WTC11 (cell line): ENCODE measurements at regions not wholly inside any gene's neighbourhood (a gene's known extent, or its start where the extent isn't known, plus 50 kb on each side); places are given as distances from the start of the nearest gene placed in this dataset.
"Not testable (repeated sequence)": the region's sequence is repeated elsewhere in the genome, so short reads cannot be mapped to it uniquely, and the experiment has no call there.

Experiments used
- ATAC-seq: fragments of 200-7000 bp; cut with Tn5 transposase; 2 replicates; pipeline ENCODE4 v1.10.0; 2021; ENCODE audit warnings: mild to moderate bottlenecking, moderate library complexity
- CTCF ChIA-PET: fragments of 300-600 bp; sonication (Branson Sonifier 250); formaldehyde crosslinking; loops from one replicate; lab custom pipeline; 2021; ENCODE audit warnings: antibody characterized with exemption; lab: Charles Lee
- POLR2A ChIA-PET: fragments of 350-600 bp; sonication (Branson Sonifier 250); formaldehyde crosslinking; loops from one replicate; lab custom pipeline; 2021; ENCODE audit warnings: antibody characterized with exemption; lab: Charles Lee
- DNase-seq: peaks from one replicate; pipeline ENCODE4 v3.0.0; 2021; ENCODE audit warnings: low spot score
- H3K27ac Mint-ChIP-seq: 2 replicates; pipeline ENCODE4 v1.8.0; 2021; ENCODE audit warnings: mixed read lengths
- H3K27me3 Mint-ChIP-seq: 2 replicates; pipeline ENCODE4 v1.8.0; 2021; ENCODE audit warnings: low read depth, mild to moderate bottlenecking, moderate library complexity, mixed read lengths
- H3K36me3 Mint-ChIP-seq: 2 replicates; pipeline ENCODE4 v1.8.0; 2021; ENCODE audit warnings: mixed read lengths
- H3K4me1 Mint-ChIP-seq: 2 replicates; pipeline ENCODE4 v1.8.0; 2022; ENCODE audit warnings: mixed read lengths
- H3K4me3 Mint-ChIP-seq: 2 replicates; pipeline ENCODE4 v1.8.0; 2021; ENCODE audit warnings: mild to moderate bottlenecking, moderate library complexity, mixed read lengths
- H3K9me3 Mint-ChIP-seq: 2 replicates; pipeline ENCODE4 v1.8.0; 2021; ENCODE audit warnings: mixed read lengths
- CDX4 ChIP-seq: fragments of 250-450 bp; sonication (Bioruptor Pico); IDR thresholded peaks from 2 replicates; pipeline ENCODE4 v1.9.0; 2021; ENCODE audit warnings: moderate library complexity, mild to moderate bottlenecking, inconsistent platforms, borderline replicate concordance
- E2F5 ChIP-seq: sonication (generic); formaldehyde crosslinking; IDR thresholded peaks from 2 replicates; pipeline ENCODE4 v1.8.1; 2022; ENCODE audit warnings: mild to moderate bottlenecking, moderate library complexity, missing genetic modification reagents
- ELF4 ChIP-seq: sonication (generic); formaldehyde crosslinking; IDR thresholded peaks from 2 replicates; pipeline ENCODE4 v1.8.1; 2022; ENCODE audit warnings: low read depth, mild to moderate bottlenecking, moderate library complexity, missing genetic modification reagents
- FOXP1 ChIP-seq: sonication (generic); formaldehyde crosslinking; IDR thresholded peaks from 2 replicates; pipeline ENCODE4 v1.8.0; 2022; ENCODE audit warnings: missing genetic modification reagents, mild to moderate bottlenecking, moderate library complexity, borderline replicate concordance
- HMGXB4 ChIP-seq: sonication (generic); formaldehyde crosslinking; IDR thresholded peaks from 2 replicates; pipeline ENCODE4 v1.8.1; 2023; ENCODE audit warnings: mild to moderate bottlenecking, moderate library complexity, missing genetic modification reagents
- MYBL2 ChIP-seq: sonication (generic); formaldehyde crosslinking; IDR thresholded peaks from 2 replicates; pipeline ENCODE4 v1.8.1; 2023; ENCODE audit warnings: mild to moderate bottlenecking, moderate library complexity, missing genetic modification reagents
- NFATC4 ChIP-seq: fragments of 250-450 bp; sonication (Bioruptor Pico); IDR thresholded peaks from 2 replicates; pipeline ENCODE4 v1.9.0; 2021; ENCODE audit warnings: mild to moderate bottlenecking
- NR2C2 ChIP-seq: sonication (generic); formaldehyde crosslinking; IDR thresholded peaks from 2 replicates; pipeline ENCODE4 v1.8.0; 2022; ENCODE audit warnings: mild to moderate bottlenecking, missing genetic modification reagents
- NR3C1 ChIP-seq: sonication (generic); formaldehyde crosslinking; conservative IDR thresholded peaks from 2 replicates; pipeline ENCODE4 v1.8.1; 2023; ENCODE audit warnings: low read depth, mild to moderate bottlenecking, missing genetic modification reagents
- OVOL2 ChIP-seq: fragments of 250-450 bp; sonication (Bioruptor Pico); IDR thresholded peaks from 2 replicates; pipeline ENCODE4 v1.9.0; 2021; ENCODE audit warnings: mild to moderate bottlenecking, borderline replicate concordance
- PRDM15 ChIP-seq: sonication (generic); formaldehyde crosslinking; IDR thresholded peaks from 2 replicates; pipeline ENCODE4 v1.8.0; 2022; ENCODE audit warnings: missing genetic modification reagents
- PRRX2 ChIP-seq: fragments of 250-450 bp; sonication (Bioruptor Pico); IDR thresholded peaks from 2 replicates; pipeline ENCODE4 v1.8.0; 2021; ENCODE audit warnings: mild to moderate bottlenecking
- RELA ChIP-seq: sonication (generic); formaldehyde crosslinking; IDR thresholded peaks from 2 replicates; pipeline ENCODE4 v1.8.1; 2022; ENCODE audit warnings: missing genetic modification reagents, mild to moderate bottlenecking, borderline replicate concordance
- SMAD3 ChIP-seq: sonication (generic); formaldehyde crosslinking; IDR thresholded peaks from 2 replicates; pipeline ENCODE4 v1.8.0; 2022; ENCODE audit warnings: missing genetic modification reagents, mild to moderate bottlenecking, borderline replicate concordance
- ZBTB21 ChIP-seq: sonication (generic); formaldehyde crosslinking; IDR thresholded peaks from 2 replicates; pipeline ENCODE4 v1.8.1; 2023; ENCODE audit warnings: mild to moderate bottlenecking, missing genetic modification reagents, borderline replicate concordance
- ZNF138 ChIP-seq: sonication (generic); formaldehyde crosslinking; conservative IDR thresholded peaks from 2 replicates; pipeline ENCODE4 v1.8.1; 2022; ENCODE audit warnings: mild to moderate bottlenecking, moderate library complexity, missing genetic modification reagents
- ZNF219 ChIP-seq: sonication (generic); formaldehyde crosslinking; IDR thresholded peaks from 2 replicates; pipeline ENCODE4 v1.8.0; 2023; ENCODE audit warnings: missing genetic modification reagents, mild to moderate bottlenecking, borderline replicate concordance
- TF ChIP-seq, protein P1 (sequence below): sonication (generic); formaldehyde crosslinking; IDR thresholded peaks from 2 replicates; pipeline ENCODE4 v1.8.1; 2022; ENCODE audit warnings: low read depth, missing genetic modification reagents, borderline replicate concordance
- TF ChIP-seq, protein P2 (sequence below): fragments of 250-450 bp; sonication (Bioruptor Pico); IDR thresholded peaks from 2 replicates; pipeline ENCODE4 v1.8.0; 2021; ENCODE audit warnings: mild to moderate bottlenecking

DNA sequence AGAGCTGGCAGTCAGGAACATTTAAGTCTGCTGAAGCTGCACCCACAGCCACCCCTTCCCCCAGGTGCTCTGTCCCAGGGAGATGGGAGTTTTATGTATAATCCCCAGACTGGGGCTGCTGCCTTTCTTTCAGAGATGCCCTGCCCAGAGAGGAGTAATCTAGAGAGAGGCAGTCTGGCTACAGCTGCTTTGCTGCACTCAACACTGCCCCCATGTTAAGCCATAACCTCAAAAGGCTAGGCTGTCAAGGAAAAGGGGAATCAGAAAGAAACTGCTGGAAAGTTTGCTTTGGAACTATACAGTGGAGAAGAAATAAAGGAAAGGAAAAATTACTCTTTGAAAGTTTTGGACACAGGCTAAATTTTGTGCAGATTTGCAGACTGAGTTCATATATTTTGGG is 127.2 kb downstream of the MACIR start (continued):
- no peak for TF ChIP-seq PRDM15 (CRISPR knock-in tag)
- no peak for TF ChIP-seq NR2C2

GRCh38 chr5:103377638-103378037 is 119.1 kb downstream of the MACIR start:
- H3K27me3 Mint-ChIP-seq, H3K4me3 Mint-ChIP-seq, CTCF ChIA-PET, H3K36me3 Mint-ChIP-seq, H3K9me3 Mint-ChIP-seq, H3K27ac Mint-ChIP-seq, ATAC-seq, H3K4me1 Mint-ChIP-seq, DNase-seq: not testable (repeated sequence)
- POLR2A ChIA-PET: interaction anchor here (0.7 kb wide), 1 partner anchor 1812 kb away, joined by 9 read pairs; no protein-coding TSS in a partner anchor

DNA sequence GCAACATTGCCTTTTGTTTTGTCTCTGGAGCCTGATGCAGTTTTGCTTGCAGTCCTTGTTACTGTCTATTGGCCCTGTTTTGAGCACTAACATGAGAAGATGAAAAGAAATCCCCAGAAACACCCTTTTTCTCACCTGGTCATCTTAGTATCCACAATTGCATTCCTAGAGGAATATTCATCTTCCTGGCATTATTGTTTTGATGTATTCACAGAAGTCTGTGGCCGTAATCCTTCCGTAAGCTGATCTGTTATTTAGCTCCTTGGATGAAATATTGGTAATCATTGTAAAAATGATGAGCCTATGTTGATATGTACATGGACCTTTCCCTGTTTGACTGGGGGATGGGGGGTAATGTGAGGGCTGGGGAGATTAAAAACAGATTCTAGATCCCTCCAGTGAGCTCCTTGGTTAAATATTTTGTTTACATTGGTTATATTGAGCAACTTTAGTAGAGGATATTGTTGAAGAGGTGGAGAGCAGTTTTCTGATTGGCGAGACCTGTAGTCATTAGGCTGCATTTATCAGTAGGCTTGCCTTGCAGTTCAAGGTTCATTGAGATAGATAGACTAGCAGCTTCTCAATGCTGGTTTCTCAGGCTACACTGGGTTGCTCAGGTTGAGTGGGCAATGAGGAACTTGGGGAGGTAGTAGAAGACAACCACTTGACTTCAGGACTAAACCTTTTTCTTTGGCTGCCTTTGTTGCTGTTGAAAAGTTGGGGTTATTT is 117.5 kb downstream of the MACIR start:
- H3K9me3 Mint-ChIP-seq: no peaks in the 10 kb centered on the region
- H3K27ac Mint-ChIP-seq: no peak overlapping the region
- no peak for TF ChIP-seq ELF4
- TF ChIP-seq RELA (CRISPR knock-in tag): no peak
- no peak for TF ChIP-seq SMAD3 (CRISPR knock-in tag)
- TF ChIP-seq FOXP1: no peak
- no peak for TF ChIP-seq NFATC4 (CRISPR knock-in tag)
- TF ChIP-seq CDX4 (CRISPR knock-in tag): no peak
- no peak for TF ChIP-seq ZNF138
- no peak for TF ChIP-seq OVOL2 (CRISPR knock-in tag)
- TF ChIP-seq NR3C1 (CRISPR knock-in tag): no peak
- no peak for TF ChIP-seq E2F5
- TF ChIP-seq, protein P1, sequence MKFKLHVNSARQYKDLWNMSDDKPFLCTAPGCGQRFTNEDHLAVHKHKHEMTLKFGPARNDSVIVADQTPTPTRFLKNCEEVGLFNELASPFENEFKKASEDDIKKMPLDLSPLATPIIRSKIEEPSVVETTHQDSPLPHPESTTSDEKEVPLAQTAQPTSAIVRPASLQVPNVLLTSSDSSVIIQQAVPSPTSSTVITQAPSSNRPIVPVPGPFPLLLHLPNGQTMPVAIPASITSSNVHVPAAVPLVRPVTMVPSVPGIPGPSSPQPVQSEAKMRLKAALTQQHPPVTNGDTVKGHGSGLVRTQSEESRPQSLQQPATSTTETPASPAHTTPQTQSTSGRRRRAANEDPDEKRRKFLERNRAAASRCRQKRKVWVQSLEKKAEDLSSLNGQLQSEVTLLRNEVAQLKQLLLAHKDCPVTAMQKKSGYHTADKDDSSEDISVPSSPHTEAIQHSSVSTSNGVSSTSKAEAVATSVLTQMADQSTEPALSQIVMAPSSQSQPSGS (CRISPR knock-in tag): no peak
- TF ChIP-seq MYBL2 (CRISPR knock-in tag): no peak
- TF ChIP-seq HMGXB4: no peak
- TF ChIP-seq, protein P2, sequence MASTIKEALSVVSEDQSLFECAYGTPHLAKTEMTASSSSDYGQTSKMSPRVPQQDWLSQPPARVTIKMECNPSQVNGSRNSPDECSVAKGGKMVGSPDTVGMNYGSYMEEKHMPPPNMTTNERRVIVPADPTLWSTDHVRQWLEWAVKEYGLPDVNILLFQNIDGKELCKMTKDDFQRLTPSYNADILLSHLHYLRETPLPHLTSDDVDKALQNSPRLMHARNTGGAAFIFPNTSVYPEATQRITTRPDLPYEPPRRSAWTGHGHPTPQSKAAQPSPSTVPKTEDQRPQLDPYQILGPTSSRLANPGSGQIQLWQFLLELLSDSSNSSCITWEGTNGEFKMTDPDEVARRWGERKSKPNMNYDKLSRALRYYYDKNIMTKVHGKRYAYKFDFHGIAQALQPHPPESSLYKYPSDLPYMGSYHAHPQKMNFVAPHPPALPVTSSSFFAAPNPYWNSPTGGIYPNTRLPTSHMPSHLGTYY (CRISPR knock-in tag): no peak
- TF ChIP-seq ZNF219 (CRISPR knock-in tag): no peak
- TF ChIP-seq PRRX2 (CRISPR knock-in tag): no peak
- TF ChIP-seq ZBTB21 (CRISPR knock-in tag): no peak

More for the DNA sequence above, 117.5 kb downstream of the MACIR start:
- no peaks in the 10 kb centered on the region for H3K36me3 Mint-ChIP-seq
- peaks cover 4% of the 10 kb centered on the region; the same call in 1 of the 2 replicates for H3K4me1 Mint-ChIP-seq
- POLR2A ChIA-PET: no interaction called here
- CTCF ChIA-PET: interaction anchor here (0.6 to 1.7 kb wide), 4 partner anchors 9 to 143 kb away, joined by 3 to 5 read pairs (median 4); partner anchors contain the start of gene MACIR
- H3K27me3 Mint-ChIP-seq: no peaks in the 10 kb centered on the region
- DNase-seq (no peak), ATAC-seq (no peak)
- H3K4me3 Mint-ChIP-seq: no peak overlapping the region
